HG02588 (cell line): ENCODE measurements at regions not wholly inside any gene's neighbourhood (a gene's known extent, or its start where the extent isn't known, plus 50 kb on each side); places are given as distances from the start of the nearest gene placed in this dataset.
"Not testable (repeated sequence)": the region's sequence is repeated elsewhere in the genome, so short reads cannot be mapped to it uniquely, and the experiment has no call there.

ENCODE experiments used
- ATAC-seq: cut with Tn5 transposase; IDR thresholded peaks from one replicate; pipeline ENCODE4 v1.9.1; 2021; ENCODE audit warnings: mild to moderate bottlenecking, moderate library complexity; ENCODE audit not compliant: unreplicated experiment

- ATAC-seq: no peak
These were observed 1176.8 kb upstream of the ADGRB3 start for GRCh38 chr6:67458265-67458664.

GRCh38 chr6:67451874-67452273 is 1183.2 kb upstream of the ADGRB3 start:
- ATAC-seq: no peak

- peak; percentile 69 for ATAC-seq
These were observed 1184.4 kb upstream of the ADGRB3 start for GRCh38 chr6:67450641-67451040.

- ATAC-seq: no peak
These were observed 1185.5 kb upstream of the ADGRB3 start for GRCh38 chr6:67449602-67450001.

GRCh38 chr6:67433124-67433523 is 1202.0 kb upstream of the ADGRB3 start:
- no peak for ATAC-seq

- ATAC-seq: no peak
These were observed 1204.0 kb upstream of the ADGRB3 start for GRCh38 chr6:67431076-67431475.

GRCh38 chr6:67426686-67427085 is 1208.4 kb upstream of the ADGRB3 start:
- ATAC-seq: not testable (repeated sequence)

GRCh38 chr6:67412035-67412434 is 1223.0 kb upstream of the ADGRB3 start:
- ATAC-seq: no peak

- ATAC-seq: no peak
These were observed 1224.0 kb upstream of the ADGRB3 start for GRCh38 chr6:67411036-67411435.

GRCh38 chr6:67394254-67394653 is 1240.8 kb upstream of the ADGRB3 start:
- ATAC-seq: no peak

- ATAC-seq: no peak
These were observed 1241.7 kb upstream of the ADGRB3 start for GRCh38 chr6:67393356-67393755.

GRCh38 chr6:67391955-67392354 is 1243.1 kb upstream of the ADGRB3 start:
- no peak for ATAC-seq

GRCh38 chr6:67369679-67370078 is 1265.4 kb upstream of the ADGRB3 start:
- ATAC-seq: no peak

- no peak for ATAC-seq
These were observed 1272.1 kb upstream of the ADGRB3 start for GRCh38 chr6:67362976-67363375.

GRCh38 chr6:67361264-67361663 is 1273.8 kb upstream of the ADGRB3 start:
- ATAC-seq: no peak

- ATAC-seq: no peak
These were observed 1276.8 kb upstream of the ADGRB3 start for GRCh38 chr6:67358241-67358640.

GRCh38 chr6:67353861-67354260 is 1281.2 kb upstream of the ADGRB3 start:
- ATAC-seq: no peak

- no peak for ATAC-seq
These were observed 1282.4 kb upstream of the ADGRB3 start for GRCh38 chr6:67352717-67353116.

GRCh38 chr6:67350729-67351128 is 1284.4 kb upstream of the ADGRB3 start:
- ATAC-seq: no peak

- ATAC-seq: no peak
These were observed 1289.1 kb upstream of the ADGRB3 start for GRCh38 chr6:67345946-67346345.

- ATAC-seq: no peak
These were observed 1299.1 kb upstream of the ADGRB3 start for GRCh38 chr6:67336014-67336413.

GRCh38 chr6:67331304-67331703 is 1303.8 kb upstream of the ADGRB3 start:
- no peak for ATAC-seq

- ATAC-seq: no peak
These were observed 1306.8 kb upstream of the ADGRB3 start for GRCh38 chr6:67328269-67328668.
